Epithelial cell of esophagus (primary cell): ENCODE measurements at regions not wholly inside any gene's neighbourhood (a gene's known extent, or its start where the extent isn't known, plus 50 kb on each side); places are given as distances from the start of the nearest gene placed in this dataset.

Experiments used
- DNase-seq: peaks from one replicate; pipeline ENCODE4 v3.0.0; 2010; ENCODE audit warnings: low read depth
- H3K4me3 ChIP-seq: 2 replicates; pipeline ENCODE4 v1.5.1; 2011; ENCODE audit warnings: mild to moderate bottlenecking, low read length, control low read depth
- CTCF ChIP-seq: IDR thresholded peaks from 2 replicates; pipeline ENCODE4 v1.5.1; 2011; ENCODE audit warnings: low read depth, mild to moderate bottlenecking, low read length, control low read depth, inconsistent platforms; ENCODE audit not compliant: insufficient read depth; ENCODE audit errors: missing control alignments

- no peak for TF ChIP-seq CTCF
- DNase-seq, result no peak
- no peak overlapping the region for H3K4me3 ChIP-seq
Measured at GRCh38 chr3:176724394-176724759, 472.9 kb downstream of the TBL1XR1 start.

GRCh38 chr3:176723758-176724393 is 473.4 kb downstream of the TBL1XR1 start:
- TF ChIP-seq CTCF, result no peak
- no peak for DNase-seq
- H3K4me3 ChIP-seq, result no peak overlapping the region

- DNase-seq, result no peak
- TF ChIP-seq CTCF, result no peak
- no peak overlapping the region for H3K4me3 ChIP-seq
Measured at GRCh38 chr3:176714034-176714433, 483.2 kb downstream of the TBL1XR1 start.

- no peak overlapping the region for H3K4me3 ChIP-seq
- DNase-seq, result no peak
- TF ChIP-seq CTCF, result no peak
Measured at GRCh38 chr3:176712191-176712590, 485.1 kb downstream of the TBL1XR1 start.

GRCh38 chr3:176699288-176699687 is 498.0 kb downstream of the TBL1XR1 start:
- TF ChIP-seq CTCF, result no peak
- no peak for DNase-seq
- no peak overlapping the region for H3K4me3 ChIP-seq

GRCh38 chr3:176697284-176697889 is 499.9 kb downstream of the TBL1XR1 start:
- no peak for TF ChIP-seq CTCF
- no peak for DNase-seq

GRCh38 chr3:176696816-176697215 is 500.5 kb downstream of the TBL1XR1 start:
- TF ChIP-seq CTCF, result no peak
- no peak for DNase-seq
- no peak overlapping the region for H3K4me3 ChIP-seq

More at GRCh38 chr3:176697284-176697889, 499.9 kb downstream of the TBL1XR1 start:
- no peak overlapping the region for H3K4me3 ChIP-seq
